Lower leg skin (tissue), 4 donors: ENCODE measurements at regions not wholly inside any gene's neighbourhood (a gene's known extent, or its start where the extent isn't known, plus 50 kb on each side); places are given as distances from the start of the nearest gene placed in this dataset.
"Not testable (repeated sequence)": the region's sequence is repeated elsewhere in the genome, so short reads cannot be mapped to it uniquely, and the experiment has no call there.

Source experiments
- DNase-seq, 2 donors: peaks; one replicate each; pipeline ENCODE4 v3.0.0-alpha.2; 2019; ENCODE audit warnings: low spot score in 2 of 2
- H3K4me3 ChIP-seq: fragments of 200-600 bp; sonication (generic); 2 replicates; pipeline ENCODE4 v1.5.1; 2017; ENCODE audit warnings: mild to moderate bottlenecking, low read depth; ENCODE audit not compliant: poor library complexity, severe bottlenecking
- CTCF ChIP-seq, 3 donors: fragments of 450-650 bp; IDR thresholded peaks; one replicate each; pipeline ENCODE4 v1.5.1; 2016; ENCODE audit warnings: antibody characterized with exemption in 3 of 3, mild to moderate bottlenecking in 3 of 3, moderate library complexity in 2 of 3
- POLR2A ChIP-seq, 2 donors: fragments of 450-650 bp; IDR thresholded peaks; one replicate each; pipeline ENCODE4 v1.6.1; 2016 to 2017; ENCODE audit warnings: antibody characterized with exemption in 2 of 2, mild to moderate bottlenecking in 1 of 2, moderate library complexity in 1 of 2
- WGBS, 2 donors: methylation state at CpG; one replicate each; pipeline ENCODE4 v1.1.5; 2018; 5-methylcytosine and 5-hydroxymethylcytosine counted together
- intact Hi-C: fragments of 100-400 bp; cut with DNase I; formaldehyde crosslinking; loops from one replicate; pipeline ENCODE4 v1.15.0; 2023; ENCODE audit warnings: low total_unique reads

- H3K4me3 ChIP-seq = no peak overlapping the region
- intact Hi-C loops = no loop called here
- no peak for DNase-seq
- TF ChIP-seq POLR2A (IDR thresholded peaks at IDR 0.05) = no peak
- no peak for TF ChIP-seq CTCF (IDR thresholded peaks at IDR 0.05)
- 75 to 89% methylated on average over 1 of the region's 1 CpG for WGBS, 2 donors
Measured at GRCh38 chr10:109247814-109248213, 675.5 kb downstream of the XPNPEP1 start.

- TF ChIP-seq POLR2A (IDR thresholded peaks at IDR 0.05) = no peak
- WGBS, 2 donors = 89 to 100% methylated on average over 1 of the region's 1 CpG
- DNase-seq = no peak
- H3K4me3 ChIP-seq = no peak overlapping the region
- intact Hi-C loops = no loop called here
Measured at GRCh38 chr10:109245821-109246220, 677.5 kb downstream of the XPNPEP1 start.

- H3K4me3 ChIP-seq = no peak overlapping the region
- intact Hi-C loops = no loop called here
- no peak for TF ChIP-seq POLR2A (IDR thresholded peaks at IDR 0.05)
- TF ChIP-seq CTCF (IDR thresholded peaks at IDR 0.05) = no peak
- DNase-seq = no peak
Measured at GRCh38 chr10:109239371-109239770, 683.9 kb downstream of the XPNPEP1 start.

GRCh38 chr10:109237682-109238081 is 685.6 kb downstream of the XPNPEP1 start:
- TF ChIP-seq POLR2A (IDR thresholded peaks at IDR 0.05) (no peak), CTCF (IDR thresholded peaks at IDR 0.05) (no peak)
- H3K4me3 ChIP-seq = no peak overlapping the region
- intact Hi-C loops = no loop called here
- WGBS, 2 donors = 45 to 53% methylated on average over 4 of the region's 4 CpGs
- DNase-seq = no peak

- H3K4me3 ChIP-seq = no peak overlapping the region
- no peak for DNase-seq
- no peak for TF ChIP-seq POLR2A (IDR thresholded peaks at IDR 0.05)
- TF ChIP-seq CTCF (IDR thresholded peaks at IDR 0.05) = no peak
- 58 to 64% methylated on average over 2 of the region's 2 CpGs for WGBS, 2 donors
- intact Hi-C loops = no loop called here
Measured at GRCh38 chr10:109237050-109237449, 686.3 kb downstream of the XPNPEP1 start.

GRCh38 chr10:109223533-109223932 is 699.8 kb downstream of the XPNPEP1 start:
- intact Hi-C loops, H3K4me3 ChIP-seq, DNase-seq: not testable (repeated sequence)
- WGBS, 2 donors = 85 to 95% methylated on average over 13 of the region's 13 CpGs

GRCh38 chr10:109219935-109220605 is 703.2 kb downstream of the XPNPEP1 start:
- DNase-seq = no peak
- WGBS, 2 donors = 75 to 76% methylated on average over 2 of the region's 2 CpGs
- no peak overlapping the region for H3K4me3 ChIP-seq
- intact Hi-C loops = no loop called here
- TF ChIP-seq POLR2A (IDR thresholded peaks at IDR 0.05) (no peak), CTCF (IDR thresholded peaks at IDR 0.05) (no peak)
